ENCODE measurements at regions not wholly inside any gene's neighbourhood (a gene's known extent, or its start where the extent isn't known, plus 50 kb on each side); places are given as distances from the start of the nearest gene placed in this dataset.

- DNase-seq: no peak
- ATAC-seq (ENCODE audit: low read depth in 2 of 2): no peak
- Mint-ChIP-seq H3K4me3 (no peak overlapping the region), H3K27me3 (no peaks in the 10 kb centered on the region), H3K36me3 (no peaks in the 10 kb centered on the region), H3K9me3 (no peaks in the 10 kb centered on the region), H3K27ac (no peak overlapping the region), H3K4me1 (peaks cover 8 to 22% (median 20%) of the 10 kb centered on the region in 3 donors)
These were observed 99.7 kb upstream of the CTDP1 start for GRCh38 chr18:79579807-79580497.

- Mint-ChIP-seq H3K4me1 (peaks cover 5 to 16% (median 15%) of the 10 kb centered on the region in 3 donors), H3K9me3 (no peaks in the 10 kb centered on the region), H3K36me3 (no peaks in the 10 kb centered on the region), H3K4me3 (no peak overlapping the region), H3K27ac (no peak overlapping the region), H3K27me3 (no peaks in the 10 kb centered on the region)
- DNase-seq (no peak), ATAC-seq (ENCODE audit: low read depth in 2 of 2) (no peak)
These were observed 99.0 kb upstream of the CTDP1 start for GRCh38 chr18:79580498-79581171.

- Mint-ChIP-seq H3K9me3 (no peaks in the 10 kb centered on the region), H3K27ac (no peak overlapping the region)
- DNase-seq: no peak
These were observed 98.2 kb upstream of the CTDP1 start for GRCh38 chr18:79581406-79581805.

DNA sequence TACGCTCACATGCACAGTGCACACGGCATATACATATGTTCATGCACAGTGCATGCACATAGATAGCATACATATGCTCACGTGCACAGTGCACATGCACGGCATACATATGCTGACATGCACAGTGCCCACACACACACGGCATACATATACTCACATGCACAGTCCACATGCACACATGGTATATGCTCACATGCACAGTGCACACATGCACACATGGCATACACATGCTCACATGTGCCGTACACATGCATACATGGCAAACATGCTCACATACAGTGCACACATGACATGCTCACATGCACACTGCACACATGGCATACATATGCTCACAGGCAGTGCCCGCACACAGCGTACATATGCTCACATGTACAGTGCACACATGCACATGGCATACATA is 97.7 kb upstream of the CTDP1 start:
- no peak overlapping the region for H3K4me3 Mint-ChIP-seq
- peaks cover 0 to 7% (median 0%) of the 10 kb centered on the region in 3 donors for H3K27me3 Mint-ChIP-seq

More at GRCh38 chr18:79581406-79581805, 98.2 kb upstream of the CTDP1 start:
- no peaks in the 10 kb centered on the region for H3K36me3 Mint-ChIP-seq
- peaks cover 8 to 13% (median 11%) of the 10 kb centered on the region in 3 donors for H3K4me1 Mint-ChIP-seq
- H3K27me3 Mint-ChIP-seq: peaks cover 0 to 6% (median 0%) of the 10 kb centered on the region in 3 donors
- no peak overlapping the region for H3K4me3 Mint-ChIP-seq
- ATAC-seq (ENCODE audit: low read depth in 2 of 2): no peak

DNA sequence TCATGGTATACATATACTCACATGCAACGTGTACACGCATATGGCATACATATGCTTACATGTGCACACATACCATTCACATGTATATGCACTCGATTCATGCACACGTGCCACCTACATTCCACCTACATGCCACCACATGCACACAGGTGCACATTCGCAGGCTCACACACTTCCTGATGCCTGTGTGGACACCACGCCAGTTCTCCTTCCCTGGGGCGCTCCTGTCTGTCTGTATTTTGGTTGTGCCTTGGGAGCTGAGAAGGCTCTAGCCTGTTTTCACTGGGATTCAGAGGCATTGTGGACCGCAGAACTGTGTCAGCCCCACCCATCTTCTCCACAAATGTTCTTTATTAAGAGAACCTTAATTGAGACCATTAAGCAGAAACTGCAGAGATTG is 96.6 kb upstream of the CTDP1 start:
- Mint-ChIP-seq H3K4me3 (no peak overlapping the region), H3K27me3 (peaks cover 0 to 7% (median 0%) of the 10 kb centered on the region in 3 donors), H3K4me1 (peaks cover 8 to 13% (median 11%) of the 10 kb centered on the region in 3 donors), H3K36me3 (no peaks in the 10 kb centered on the region), H3K27ac (no peak overlapping the region), H3K9me3 (no peaks in the 10 kb centered on the region)
- DNase-seq (no peak), ATAC-seq (ENCODE audit: low read depth in 2 of 2) (no peak)

More for the DNA sequence above, 97.7 kb upstream of the CTDP1 start:
- Mint-ChIP-seq H3K4me1 (peaks cover 8 to 13% (median 11%) of the 10 kb centered on the region in 3 donors), H3K27ac (no peak overlapping the region), H3K36me3 (no peaks in the 10 kb centered on the region), H3K9me3 (no peaks in the 10 kb centered on the region)
- no peak for ATAC-seq (ENCODE audit: low read depth in 2 of 2)
- no peak for DNase-seq

DNA sequence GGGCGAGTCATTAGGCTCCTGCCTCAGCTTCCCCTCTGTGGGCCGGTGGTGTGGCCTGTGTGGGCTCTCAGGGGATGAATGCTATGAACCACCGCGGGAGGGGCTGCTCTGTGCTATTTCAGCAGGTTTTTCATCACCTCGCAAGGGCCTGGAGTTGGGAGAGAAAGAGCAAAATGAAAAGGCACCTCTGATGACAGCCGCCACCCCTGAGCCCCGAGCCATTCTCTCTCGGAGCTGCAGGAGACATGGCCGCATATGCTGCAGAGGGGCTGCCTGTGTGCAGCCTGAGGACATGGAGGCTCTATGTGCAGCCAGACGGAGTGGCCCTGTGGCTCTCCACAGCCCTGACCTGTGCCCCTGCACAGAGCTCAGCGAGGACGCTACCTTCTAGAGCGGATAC is 96.2 kb upstream of the CTDP1 start:
- Mint-ChIP-seq H3K27me3 (peaks cover 0 to 7% (median 4%) of the 10 kb centered on the region in 3 donors), H3K27ac (no peak overlapping the region), H3K4me1 (peaks cover 8 to 11% (median 9%) of the 10 kb centered on the region in 3 donors), H3K9me3 (no peaks in the 10 kb centered on the region), H3K36me3 (no peaks in the 10 kb centered on the region), H3K4me3 (no peak overlapping the region)
- DNase-seq (no peak), ATAC-seq (ENCODE audit: low read depth in 2 of 2) (no peak)

DNA sequence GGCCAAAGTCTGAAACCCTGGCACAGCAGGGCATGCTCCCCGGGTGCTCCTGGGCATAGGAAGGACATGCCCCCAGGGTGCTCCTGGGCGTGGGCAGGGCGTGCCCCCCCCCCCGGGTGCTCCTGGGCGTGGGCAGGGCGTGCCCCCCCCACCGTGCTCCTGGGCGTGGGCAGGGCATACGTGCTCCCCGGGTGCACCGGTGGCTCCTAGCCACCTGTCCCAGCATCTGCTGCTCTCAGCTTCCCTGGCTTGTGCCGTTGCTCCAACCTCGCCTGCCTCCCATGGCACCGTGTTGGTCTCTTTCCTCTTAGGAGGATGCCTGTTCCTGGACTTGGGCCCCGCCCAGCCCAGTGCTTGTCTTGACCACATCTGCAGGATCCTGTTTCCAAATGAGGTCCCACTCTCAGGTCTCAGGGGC is 95.6 kb upstream of the CTDP1 start:
- peak overlapping the region in 3 of 6 donors; percentile 16 to 70 (median 60) for H3K27ac Mint-ChIP-seq
- no peak overlapping the region for H3K4me3 Mint-ChIP-seq
- H3K9me3 Mint-ChIP-seq: no peaks in the 10 kb centered on the region
- ATAC-seq (ENCODE audit: low read depth in 2 of 2) (no peak), DNase-seq (no peak)
- peaks cover 8 to 11% (median 9%) of the 10 kb centered on the region in 3 donors for H3K4me1 Mint-ChIP-seq
- no peaks in the 10 kb centered on the region for H3K36me3 Mint-ChIP-seq
- H3K27me3 Mint-ChIP-seq: peaks cover 0 to 7% (median 6%) of the 10 kb centered on the region in 3 donors

- no peak for ATAC-seq (ENCODE audit: low read depth in 2 of 2)
- no peak for DNase-seq
- Mint-ChIP-seq H3K4me1 (peaks cover 8 to 11% (median 9%) of the 10 kb centered on the region in 3 donors), H3K36me3 (no peaks in the 10 kb centered on the region), H3K27me3 (peaks cover 0 to 7% (median 6%) of the 10 kb centered on the region in 3 donors), H3K4me3 (no peak overlapping the region), H3K27ac (peak overlapping the region in 4 of 6 donors; percentile 16 to 70 (median 52)), H3K9me3 (no peaks in the 10 kb centered on the region)
These were observed 94.9 kb upstream of the CTDP1 start for GRCh38 chr18:79584491-79585394.

DNA sequence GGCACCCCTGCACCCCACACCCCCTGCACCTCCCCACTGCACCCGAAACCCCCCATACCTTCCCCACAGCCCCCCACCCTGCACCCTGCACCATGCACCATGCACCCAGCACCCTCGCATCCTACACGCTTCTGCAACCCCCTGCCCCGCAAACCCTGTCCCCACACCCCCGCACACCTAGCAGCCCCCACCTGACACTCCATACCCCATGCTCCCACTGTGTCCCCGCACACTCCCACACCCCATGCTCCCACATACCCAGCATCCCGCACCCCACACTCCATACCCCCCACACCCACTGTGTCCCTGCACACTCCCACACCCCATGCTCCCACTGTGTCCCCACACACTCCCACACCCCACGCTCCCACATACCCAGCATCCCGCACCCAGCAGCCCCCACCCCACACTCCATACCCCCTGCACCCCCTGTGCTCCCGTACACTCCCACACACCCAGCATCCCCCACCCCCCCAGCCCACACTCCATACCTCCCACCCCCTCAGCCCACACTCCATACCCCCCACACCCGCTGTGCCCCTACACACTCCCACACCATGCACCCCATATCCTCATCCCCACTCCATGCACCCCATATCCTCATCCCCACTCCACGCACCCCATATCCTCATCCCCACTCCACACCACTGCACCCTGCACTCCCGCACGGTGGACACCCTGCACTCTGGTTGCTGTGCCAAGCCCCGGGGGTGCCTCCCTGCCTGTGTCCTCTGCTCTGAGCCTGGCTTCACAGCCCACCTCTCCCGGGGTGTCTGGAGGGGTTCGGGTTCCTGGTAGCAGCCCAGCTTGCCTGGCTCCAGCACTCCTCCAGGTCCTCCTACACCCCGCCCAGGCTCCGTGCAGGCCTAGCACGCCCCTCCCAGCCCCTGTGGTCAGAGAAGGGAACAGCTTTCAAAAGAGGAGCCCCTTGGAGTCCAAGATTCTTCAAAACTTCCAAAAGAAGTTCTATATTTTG is 93.9 kb upstream of the CTDP1 start:
- no peak overlapping the region for H3K4me3 Mint-ChIP-seq
- H3K27ac Mint-ChIP-seq: peak overlapping the region in 1 of 6 donors; percentile 17
- no peaks in the 10 kb centered on the region for H3K36me3 Mint-ChIP-seq
- DNase-seq (no peak), ATAC-seq (ENCODE audit: low read depth in 2 of 2) (no peak)
- H3K9me3 Mint-ChIP-seq: no peaks in the 10 kb centered on the region
- H3K4me1 Mint-ChIP-seq: peaks cover 8 to 11% (median 9%) of the 10 kb centered on the region in 3 donors
- H3K27me3 Mint-ChIP-seq: peaks cover 0 to 7% (median 6%) of the 10 kb centered on the region in 3 donors

- ATAC-seq (ENCODE audit: low read depth in 2 of 2) (no peak), DNase-seq (no peak)
- Mint-ChIP-seq H3K9me3 (no peaks in the 10 kb centered on the region), H3K27ac (peak overlapping the region in 1 of 6 donors; percentile 17), H3K4me1 (peaks cover 8 to 11% (median 9%) of the 10 kb centered on the region in 3 donors), H3K27me3 (peaks cover 0 to 7% (median 6%) of the 10 kb centered on the region in 3 donors), H3K4me3 (no peak overlapping the region), H3K36me3 (no peaks in the 10 kb centered on the region)
These were observed 93.0 kb upstream of the CTDP1 start for GRCh38 chr18:79586436-79587225.

DNA sequence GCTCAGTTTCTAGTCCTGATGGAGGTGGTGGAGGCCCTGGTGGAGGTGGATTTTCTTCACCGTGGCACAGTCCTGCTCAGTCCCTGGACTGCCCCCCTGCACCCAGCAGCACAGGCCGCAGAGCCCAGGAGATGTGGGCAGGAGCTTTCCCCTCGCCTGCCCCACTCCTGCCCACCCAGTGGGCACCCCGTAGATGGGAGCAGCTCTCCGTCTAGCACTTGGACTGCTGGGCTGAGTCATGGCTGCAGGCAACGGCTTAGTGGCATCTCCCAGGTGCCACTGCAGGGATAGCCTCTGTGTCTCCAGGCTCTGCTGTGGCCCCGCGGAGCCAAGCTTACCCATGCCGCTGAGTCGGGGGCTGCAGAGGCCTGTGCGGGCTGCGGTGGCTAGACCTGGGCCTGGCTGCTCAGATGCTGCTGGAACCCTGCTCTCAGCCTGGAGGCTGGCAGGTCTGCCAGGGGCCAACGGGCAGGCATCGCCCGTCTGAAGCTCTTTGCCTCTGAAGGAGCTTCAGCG is 92.3 kb upstream of the CTDP1 start:
- Mint-ChIP-seq H3K36me3 (peaks cover 0 to under 1% of the 10 kb centered on the region in 2 donors), H3K9me3 (peaks cover 0 to 4% (median under 1%) of the 10 kb centered on the region in 7 donors), H3K27ac (no peak overlapping the region), H3K4me3 (no peak overlapping the region), H3K27me3 (peaks cover 0 to 7% (median 6%) of the 10 kb centered on the region in 3 donors), H3K4me1 (peaks cover 8 to 11% (median 9%) of the 10 kb centered on the region in 3 donors)
- DNase-seq (no peak), ATAC-seq (ENCODE audit: low read depth in 2 of 2) (no peak)
